Inflammatory macrophage (primary cell): ENCODE measurements at regions not wholly inside any gene's neighbourhood (a gene's known extent, or its start where the extent isn't known, plus 50 kb on each side); places are given as distances from the start of the nearest gene placed in this dataset.
"Not testable (repeated sequence)": the region's sequence is repeated elsewhere in the genome, so short reads cannot be mapped to it uniquely, and the experiment has no call there.

ENCODE experiments used
- DNase-seq, 2 donors: peaks; one replicate each; pipeline ENCODE4 v3.0.0-alpha.2; 2020 to 2022

DNA sequence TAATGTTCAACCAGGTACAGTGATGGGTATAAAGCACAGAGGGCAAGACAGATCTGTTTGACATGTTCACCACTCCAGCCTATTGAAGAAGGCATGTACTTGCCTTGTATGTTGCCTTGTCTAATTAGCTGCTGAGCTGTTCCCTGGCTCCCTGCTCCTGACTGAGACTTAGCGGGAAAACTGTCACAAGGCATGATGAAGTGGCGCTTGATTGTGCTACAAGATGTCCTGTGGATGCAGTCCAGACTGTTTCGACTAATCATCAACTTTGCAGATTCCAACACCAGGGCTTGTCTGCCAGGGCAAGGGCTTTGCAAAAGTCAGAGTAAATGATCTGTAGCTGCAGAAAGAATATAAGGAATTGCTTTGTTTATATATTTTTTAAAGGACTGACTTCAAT is 136.2 kb upstream of the NRBF2 start:
- no peak for DNase-seq

DNA sequence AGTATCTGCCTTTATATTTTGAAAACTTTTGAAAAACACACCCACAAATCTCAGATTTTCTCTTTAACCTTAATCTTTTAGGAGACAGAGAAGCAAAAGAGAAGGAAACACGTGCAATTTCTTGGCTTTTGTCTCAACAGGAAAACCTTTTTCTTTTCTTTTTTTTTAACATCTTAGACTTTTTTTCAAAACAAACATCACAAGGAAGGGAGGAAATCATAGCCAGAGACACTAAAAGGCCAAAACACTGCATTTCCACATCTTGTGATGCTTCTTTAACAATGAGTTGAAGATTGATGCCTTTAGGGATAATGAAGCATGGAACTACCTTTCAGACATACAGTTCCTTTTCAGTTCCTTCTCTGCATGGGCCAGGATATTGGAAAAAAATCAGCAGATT is 136.6 kb upstream of the NRBF2 start:
- DNase-seq, result no peak

DNA sequence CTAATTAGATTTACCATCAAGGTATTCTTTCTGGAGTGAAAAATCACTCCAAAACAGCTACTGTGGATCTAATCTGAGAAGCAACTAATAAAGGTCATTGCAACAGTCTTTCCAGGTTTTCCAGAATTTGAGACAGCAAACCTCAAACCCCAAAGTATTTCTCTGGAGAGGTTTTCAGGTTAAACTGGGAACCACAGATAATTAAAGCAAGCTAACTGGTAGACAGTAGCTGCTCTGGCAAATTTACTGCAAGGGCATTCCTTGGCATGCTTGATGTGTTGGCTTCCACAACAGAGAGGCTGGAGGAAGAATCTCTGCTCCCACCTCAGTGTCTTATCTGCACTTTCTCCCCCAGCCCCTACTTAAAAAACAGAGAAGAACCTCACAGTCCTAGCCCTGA is 140.0 kb upstream of the NRBF2 start:
- no peak for DNase-seq

GRCh38 chr10:62992145-62992721 is 140.9 kb upstream of the NRBF2 start:
- DNase-seq, result no peak

DNA sequence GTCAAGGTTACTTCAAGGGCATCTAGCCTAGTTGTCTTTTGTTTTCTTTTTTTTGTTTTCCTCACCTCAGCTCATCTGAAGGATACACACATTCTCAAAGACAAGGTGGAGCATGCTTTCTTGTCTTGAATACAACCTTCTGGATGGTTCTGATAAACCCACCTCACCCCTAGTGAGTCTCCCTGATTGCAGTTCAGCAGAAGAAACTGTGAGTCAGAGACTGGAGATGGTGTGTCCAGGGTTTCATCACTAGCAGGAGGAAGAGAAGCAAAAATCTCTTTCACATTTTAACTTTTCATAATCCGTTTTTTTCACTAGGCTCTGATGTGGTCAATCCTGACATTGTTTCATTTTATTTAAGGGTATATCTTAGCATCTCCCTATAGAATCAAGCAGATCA is 143.0 kb upstream of the NRBF2 start:
- no peak for DNase-seq

GRCh38 chr10:62985807-62986600 is 147.1 kb upstream of the NRBF2 start:
- no peak for DNase-seq

GRCh38 chr10:62981096-62981495 is 152.0 kb upstream of the NRBF2 start:
- DNase-seq, result no peak

- no peak for DNase-seq
Measured at GRCh38 chr10:62980687-62981086, 152.4 kb upstream of the NRBF2 start.

DNA sequence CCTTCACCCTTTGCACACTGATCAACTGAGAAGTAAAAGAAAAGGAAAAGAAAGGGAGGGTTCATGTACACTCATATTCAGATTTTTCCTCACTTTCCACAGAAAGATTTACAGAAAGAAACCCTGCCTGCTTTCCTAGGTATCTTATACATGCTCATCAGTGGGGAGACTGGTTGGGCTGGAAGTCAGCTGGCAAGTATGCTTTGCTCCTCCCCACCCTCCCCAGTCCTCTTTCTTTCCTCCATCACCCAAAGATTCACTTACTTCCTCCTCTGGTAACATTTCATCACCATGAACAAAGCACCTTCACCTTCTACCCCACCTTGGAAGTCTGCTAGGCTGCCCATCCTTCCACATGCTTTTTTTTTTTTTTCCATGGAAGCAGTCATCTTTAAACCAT is 153.2 kb upstream of the NRBF2 start:
- DNase-seq, result no peak

- no peak for DNase-seq
Measured at GRCh38 chr10:62978482-62978881, 154.6 kb upstream of the NRBF2 start.

GRCh38 chr10:62974795-62975194 is 158.3 kb upstream of the NRBF2 start:
- DNase-seq, result not testable (repeated sequence)

- no peak for DNase-seq
Measured at GRCh38 chr10:62972103-62972502, 155.9 kb upstream of the EGR2 start.

- no peak for DNase-seq
Measured at GRCh38 chr10:62964026-62964425, 147.9 kb upstream of the EGR2 start.

GRCh38 chr10:62961951-62962523 is 145.9 kb upstream of the EGR2 start:
- no peak for DNase-seq

DNA sequence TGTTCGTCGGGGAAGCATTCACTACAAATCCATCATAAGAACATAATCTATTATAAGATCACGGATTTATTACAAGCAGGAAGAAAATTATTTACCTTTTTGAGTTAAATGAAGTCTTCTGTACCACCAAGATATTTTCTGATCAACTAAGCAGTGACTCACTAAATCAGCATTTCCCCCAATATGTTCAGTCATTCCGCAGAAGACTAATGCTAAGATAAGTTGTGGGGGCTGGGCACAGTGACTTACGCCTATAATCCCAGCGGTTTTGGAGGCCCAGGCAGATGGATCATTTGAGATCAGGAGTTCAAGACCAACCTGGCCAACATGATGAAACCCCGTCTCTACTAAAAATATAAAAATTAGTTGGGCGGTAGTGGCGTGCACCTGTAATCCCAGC is 144.2 kb upstream of the EGR2 start:
- no peak for DNase-seq

- DNase-seq, result no peak
Measured at GRCh38 chr10:62959553-62959952, 143.4 kb upstream of the EGR2 start.

DNA sequence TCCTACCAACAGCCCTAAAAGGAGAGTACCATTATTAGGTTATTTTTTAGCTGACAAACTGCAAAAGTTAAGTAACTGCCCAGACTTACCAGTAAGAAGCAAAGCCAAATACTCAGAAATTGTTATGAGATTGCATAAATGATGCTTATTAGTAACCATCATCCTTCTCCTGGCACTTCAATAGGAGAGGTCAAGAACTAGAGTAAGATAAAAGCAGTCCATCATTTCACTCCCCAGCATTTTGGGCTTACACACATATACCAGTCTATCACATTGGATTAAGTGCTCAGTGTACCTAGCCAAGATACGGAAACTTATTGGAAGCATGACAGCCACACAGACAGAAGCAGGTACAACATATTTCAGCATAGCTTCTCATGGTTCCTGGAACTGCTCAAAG is 142.8 kb upstream of the EGR2 start:
- no peak for DNase-seq

- DNase-seq, result peak in 1 of 2 donors; percentile 2
Measured at GRCh38 chr10:62946278-62946677, 130.1 kb upstream of the EGR2 start.

DNA sequence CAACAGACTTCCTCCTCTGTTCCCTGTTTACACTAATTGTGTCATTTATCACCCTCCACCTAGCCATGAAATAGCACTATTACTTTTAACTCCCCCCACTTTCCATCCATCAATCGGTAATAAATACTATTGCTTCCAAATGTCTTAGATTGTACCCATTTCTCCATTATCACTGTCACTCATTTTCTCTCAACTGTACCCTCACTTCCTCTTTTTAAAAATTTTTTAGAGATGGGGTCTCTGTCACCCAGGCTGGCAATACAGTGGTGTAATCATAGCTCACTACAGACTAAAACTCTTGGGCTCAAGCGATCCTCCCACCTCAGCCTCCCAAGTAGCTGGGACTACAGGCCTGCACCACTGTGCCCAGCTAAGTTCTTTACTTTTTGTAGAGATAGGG is 123.5 kb upstream of the EGR2 start:
- DNase-seq, result no peak

DNA sequence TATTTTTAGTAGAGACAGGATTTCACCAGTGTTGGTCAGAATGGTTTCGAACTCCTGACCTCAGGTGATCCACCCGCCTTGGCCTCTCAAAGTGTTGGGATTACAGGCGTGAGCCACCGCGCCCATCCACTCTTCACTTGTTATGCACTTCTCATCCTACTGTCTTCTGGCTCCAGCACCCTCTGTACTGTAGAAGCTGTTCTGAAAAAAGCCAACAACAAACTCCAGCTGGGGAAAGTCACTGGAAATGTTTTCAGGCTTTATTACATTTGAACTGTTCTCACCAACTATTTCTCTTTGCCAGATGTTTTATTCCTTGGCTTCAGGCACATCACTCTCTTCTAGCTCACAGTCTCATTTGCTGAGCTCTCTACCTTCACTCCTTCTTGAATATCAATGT is 122.5 kb upstream of the EGR2 start:
- no peak for DNase-seq

GRCh38 chr10:62937674-62938073 is 121.5 kb upstream of the EGR2 start:
- DNase-seq, result no peak

- no peak for DNase-seq
Measured at GRCh38 chr10:62935022-62935421, 118.9 kb upstream of the EGR2 start.

GRCh38 chr10:62934258-62934657 is 118.1 kb upstream of the EGR2 start:
- DNase-seq, result no peak

DNA sequence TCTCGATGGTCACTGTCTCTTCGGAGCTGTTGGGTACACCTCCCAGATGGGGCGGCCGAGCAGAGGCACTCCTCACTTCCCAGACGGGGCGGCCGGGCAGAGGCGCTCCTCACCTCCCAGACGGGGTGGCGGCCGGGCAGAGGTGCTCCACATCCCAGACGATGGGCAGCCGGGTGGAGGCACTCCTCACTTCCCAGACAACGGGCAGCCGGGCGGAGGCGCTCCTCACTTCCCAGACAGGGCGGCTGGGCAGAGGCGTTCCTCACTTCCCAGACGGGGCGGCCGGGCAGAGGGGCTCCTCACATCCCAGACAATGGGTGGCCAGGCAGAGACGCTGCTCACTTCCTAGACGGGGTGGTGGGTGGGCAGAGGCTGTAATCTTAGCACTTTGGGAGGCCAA is 112.6 kb upstream of the EGR2 start:
- not testable (repeated sequence) for DNase-seq
